Vagina (tissue), 2 donors: ENCODE measurements at regions not wholly inside any gene's neighbourhood (a gene's known extent, or its start where the extent isn't known, plus 50 kb on each side); places are given as distances from the start of the nearest gene placed in this dataset.
"Not testable (repeated sequence)": the region's sequence is repeated elsewhere in the genome, so short reads cannot be mapped to it uniquely, and the experiment has no call there.

Source experiments
- DNase-seq, 2 donors: peaks; one replicate each; pipeline ENCODE4 v3.0.0-alpha.2; 2017; ENCODE audit errors: extremely low spot score in 2 of 2
- H3K27ac ChIP-seq: fragments of 200-600 bp; sonication (generic); one replicate; pipeline ENCODE4 v1.5.1; 2019
- H3K27me3 ChIP-seq: fragments of 200-600 bp; sonication (generic); one replicate; pipeline ENCODE4 v1.5.1; 2019
- H3K36me3 ChIP-seq, 2 donors: fragments of 200-600 bp; sonication (generic); one replicate each; pipeline ENCODE4 v1.5.1; 2017 to 2019
- H3K4me1 ChIP-seq: fragments of 200-600 bp; sonication (generic); one replicate; pipeline ENCODE4 v1.5.1; 2019
- H3K4me3 ChIP-seq, 2 donors: fragments of 200-600 bp; sonication (generic); 1 replicate in 1 of 2; 2 replicates in 1 of 2; pipeline ENCODE4 v1.5.1; 2016 to 2019
- H3K9me3 ChIP-seq: fragments of 200-600 bp; sonication (generic); one replicate; pipeline ENCODE4 v1.5.1; 2019
- POLR2A ChIP-seq, 2 donors: fragments of 450-650 bp; IDR thresholded peaks; one replicate each; pipeline ENCODE4 v1.6.1; 2017; ENCODE audit warnings: antibody characterized with exemption in 2 of 2, mild to moderate bottlenecking in 2 of 2, moderate library complexity in 2 of 2
- POLR2AphosphoS5 ChIP-seq, 2 donors: sonication (generic); formaldehyde crosslinking; IDR thresholded peaks; one replicate each; pipeline ENCODE4 v1.9.0; 2017; ENCODE audit warnings: antibody characterized with exemption in 2 of 2, mild to moderate bottlenecking in 2 of 2, low read depth in 1 of 2; ENCODE audit not compliant: insufficient read depth in 1 of 2
- intact Hi-C: fragments of 100-400 bp; cut with DNase I; formaldehyde crosslinking; loops from one replicate; pipeline ENCODE4 v1.15.1; 2023
- TF ChIP-seq, protein P1 (sequence below), 3 experiments: fragments of 450-650 bp in 2 of 3; fragments of 200-600 bp in 1 of 3; sonication (generic) in 1 of 3; IDR thresholded peaks; one replicate each; pipeline ENCODE4 v1.5.1; 2017 to 2019; ENCODE audit warnings: antibody characterized with exemption in 3 of 3, mild to moderate bottlenecking in 2 of 3, moderate library complexity in 2 of 3

DNA sequence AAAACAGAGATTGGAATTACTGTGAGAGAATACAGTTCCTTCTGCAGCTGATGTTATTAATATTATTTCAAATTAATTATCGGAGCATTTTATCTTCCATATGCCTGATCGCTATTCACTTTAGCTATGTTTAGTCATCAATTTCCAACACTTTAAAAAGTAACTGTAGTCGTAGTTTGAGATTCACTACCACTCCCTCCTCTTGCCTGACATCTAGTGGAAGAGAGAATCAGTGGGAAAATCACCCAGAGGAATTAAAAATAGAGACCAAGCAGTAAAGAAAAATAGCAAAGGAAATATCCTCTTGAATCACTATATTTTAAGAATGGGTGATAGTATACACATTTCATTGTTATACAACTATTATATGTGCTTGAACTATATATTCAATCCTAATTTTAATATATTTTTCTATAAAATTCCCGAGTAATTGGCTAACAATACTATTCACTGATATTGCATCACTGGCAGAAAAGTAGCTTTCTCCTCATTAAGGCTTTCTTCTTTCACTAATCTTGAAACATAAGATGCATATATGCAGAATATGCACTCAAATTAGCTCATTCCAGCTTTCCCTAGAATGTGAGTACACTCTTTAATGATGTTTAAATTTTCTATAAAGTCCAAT, 708.7 kb downstream of the CDH9 start:
- Histone ChIP-seq H3K27me3 (no peaks in the 10 kb centered on the region), H3K36me3 (no peaks in the 10 kb centered on the region), H3K9me3 (no peaks in the 10 kb centered on the region), H3K4me3 (no peak overlapping the region), H3K4me1 (no peaks in the 10 kb centered on the region), H3K27ac (no peak overlapping the region)
- TF ChIP-seq POLR2A (IDR thresholded peaks at IDR 0.05) (no peak), POLR2AphosphoS5 (IDR thresholded peaks at IDR 0.05; ENCODE audit: insufficient read depth in 1 of 2, low read depth in 1 of 2) (no peak)
- TF ChIP-seq, protein P1, sequence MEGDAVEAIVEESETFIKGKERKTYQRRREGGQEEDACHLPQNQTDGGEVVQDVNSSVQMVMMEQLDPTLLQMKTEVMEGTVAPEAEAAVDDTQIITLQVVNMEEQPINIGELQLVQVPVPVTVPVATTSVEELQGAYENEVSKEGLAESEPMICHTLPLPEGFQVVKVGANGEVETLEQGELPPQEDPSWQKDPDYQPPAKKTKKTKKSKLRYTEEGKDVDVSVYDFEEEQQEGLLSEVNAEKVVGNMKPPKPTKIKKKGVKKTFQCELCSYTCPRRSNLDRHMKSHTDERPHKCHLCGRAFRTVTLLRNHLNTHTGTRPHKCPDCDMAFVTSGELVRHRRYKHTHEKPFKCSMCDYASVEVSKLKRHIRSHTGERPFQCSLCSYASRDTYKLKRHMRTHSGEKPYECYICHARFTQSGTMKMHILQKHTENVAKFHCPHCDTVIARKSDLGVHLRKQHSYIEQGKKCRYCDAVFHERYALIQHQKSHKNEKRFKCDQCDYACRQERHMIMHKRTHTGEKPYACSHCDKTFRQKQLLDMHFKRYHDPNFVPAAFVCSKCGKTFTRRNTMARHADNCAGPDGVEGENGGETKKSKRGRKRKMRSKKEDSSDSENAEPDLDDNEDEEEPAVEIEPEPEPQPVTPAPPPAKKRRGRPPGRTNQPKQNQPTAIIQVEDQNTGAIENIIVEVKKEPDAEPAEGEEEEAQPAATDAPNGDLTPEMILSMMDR (IDR thresholded peaks at IDR 0.05) = no peak
- no peak for DNase-seq
- intact Hi-C loops = no loop called here

DNA sequence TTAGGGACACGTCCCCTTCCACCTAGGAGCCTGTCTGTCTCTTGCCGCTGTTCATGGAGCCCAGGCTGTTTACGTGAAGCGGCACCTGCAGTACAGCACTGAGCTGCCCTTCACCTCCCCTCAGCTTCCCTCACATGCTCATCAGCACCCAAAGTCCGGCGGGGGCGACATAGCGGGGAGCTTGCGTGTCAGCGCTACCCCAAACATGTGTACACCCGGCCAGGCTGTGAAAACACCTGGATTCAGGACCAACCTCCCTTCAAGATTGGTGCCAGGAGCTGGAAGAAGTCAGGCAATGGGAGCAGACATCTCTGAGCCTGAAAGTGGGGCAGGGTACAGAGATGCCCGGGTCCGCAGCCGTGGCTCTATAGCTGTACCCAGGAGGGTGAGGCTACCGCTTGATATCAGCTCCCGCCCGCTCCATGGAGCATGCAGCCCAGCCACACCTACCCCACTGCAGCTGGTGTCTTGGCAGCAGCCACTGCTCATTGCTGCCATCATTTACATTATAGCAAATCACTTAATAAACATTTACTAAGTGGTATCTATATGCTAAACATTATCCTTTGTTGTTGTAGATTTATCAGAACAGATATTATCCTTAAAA, 712.1 kb downstream of the CDH9 start:
- Histone ChIP-seq H3K36me3 (no peaks in the 10 kb centered on the region), H3K27me3 (no peaks in the 10 kb centered on the region), H3K4me1 (no peaks in the 10 kb centered on the region), H3K9me3 (no peaks in the 10 kb centered on the region), H3K4me3 (no peak overlapping the region), H3K27ac (no peak overlapping the region)
- TF ChIP-seq, protein P1 (IDR thresholded peaks at IDR 0.05) = no peak
- TF ChIP-seq POLR2AphosphoS5 (IDR thresholded peaks at IDR 0.05; ENCODE audit: insufficient read depth in 1 of 2, low read depth in 1 of 2) (no peak), POLR2A (IDR thresholded peaks at IDR 0.05) (no peak)
- intact Hi-C loops = no loop called here
- no peak for DNase-seq

DNA sequence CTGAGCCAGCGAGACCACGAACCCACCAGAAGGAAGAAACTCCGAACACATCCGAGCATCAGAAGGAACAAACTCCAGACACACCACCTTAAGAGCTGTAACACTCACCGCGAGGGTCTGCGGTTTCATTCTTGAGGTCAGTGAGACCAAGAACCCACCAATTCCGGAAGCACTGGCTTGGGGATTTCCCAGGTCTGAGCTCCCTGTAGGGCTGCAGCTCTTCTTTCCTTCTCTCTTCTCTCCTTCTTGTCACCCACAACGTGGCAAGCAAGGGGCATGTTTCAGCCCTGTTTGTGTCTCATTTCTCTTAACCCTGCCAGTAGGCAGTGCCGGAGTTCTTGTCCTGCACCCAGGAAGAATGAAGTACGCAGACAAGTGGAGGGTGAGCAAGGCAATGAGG, 713.0 kb downstream of the CDH9 start:
- H3K9me3 ChIP-seq, DNase-seq, H3K27me3 ChIP-seq, H3K4me1 ChIP-seq, H3K4me3 ChIP-seq, intact Hi-C loops, H3K36me3 ChIP-seq, H3K27ac ChIP-seq: not testable (repeated sequence)

DNA sequence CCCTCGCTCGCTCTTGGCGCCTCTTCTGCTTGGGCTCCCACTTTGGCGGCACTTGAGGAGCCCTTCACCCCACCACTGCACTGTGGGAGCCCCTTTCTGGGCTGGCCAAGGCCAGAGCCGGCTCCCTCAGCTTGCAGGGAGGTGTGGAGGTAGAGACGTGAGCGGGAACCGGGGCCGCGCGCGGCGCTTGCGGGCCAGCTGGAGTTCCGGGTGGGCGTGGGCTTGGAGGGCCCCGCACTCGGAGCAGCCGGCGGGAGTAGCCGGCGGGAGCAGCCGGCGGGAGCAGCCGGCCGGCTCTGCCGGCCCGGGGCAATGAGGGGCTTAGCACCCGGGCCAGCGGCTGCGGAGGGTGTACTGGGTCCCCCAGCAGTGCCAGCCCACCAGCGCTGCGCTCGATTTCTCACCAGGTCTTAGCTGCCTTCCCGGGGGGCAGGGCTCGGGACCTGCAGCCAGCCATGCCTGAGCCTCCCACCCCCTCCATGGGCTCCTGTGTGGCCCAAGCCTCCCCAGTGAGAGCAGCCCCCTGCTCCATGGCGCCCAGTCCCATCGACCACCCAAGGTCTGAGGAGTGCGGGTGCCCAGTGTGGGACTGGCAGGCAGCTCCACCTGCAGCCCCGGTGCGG, 714.0 kb downstream of the CDH9 start:
- H3K4me3 ChIP-seq, H3K27ac ChIP-seq, intact Hi-C loops, H3K4me1 ChIP-seq, H3K36me3 ChIP-seq, H3K9me3 ChIP-seq, DNase-seq, H3K27me3 ChIP-seq: not testable (repeated sequence)

DNA sequence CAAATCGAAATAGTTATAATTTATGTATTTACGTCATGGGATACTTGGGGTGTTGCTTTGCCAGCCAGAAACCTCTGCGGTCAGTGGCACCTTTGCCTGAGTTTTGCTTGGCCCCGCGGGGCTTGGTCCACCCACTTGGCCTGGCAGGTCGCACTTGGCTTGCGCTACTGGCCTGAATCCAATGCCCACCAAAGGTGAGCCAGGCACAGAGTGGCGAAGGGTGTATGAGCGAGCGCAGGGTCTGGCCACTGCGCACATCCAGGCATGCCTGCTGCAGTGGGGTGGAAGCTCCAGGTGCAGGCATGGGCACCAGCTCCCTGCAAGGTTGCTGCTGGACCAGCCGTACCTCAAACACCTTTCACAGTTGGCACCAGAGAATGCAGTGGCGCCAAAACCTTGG, 714.6 kb downstream of the CDH9 start:
- no peaks in the 10 kb centered on the region for H3K9me3 ChIP-seq
- TF ChIP-seq POLR2AphosphoS5 (IDR thresholded peaks at IDR 0.05; ENCODE audit: insufficient read depth in 1 of 2, low read depth in 1 of 2) (no peak), POLR2A (IDR thresholded peaks at IDR 0.05) (no peak)
- TF ChIP-seq, protein P1 (IDR thresholded peaks at IDR 0.05) = no peak
- H3K4me3 ChIP-seq = no peak overlapping the region
- no peak overlapping the region for H3K27ac ChIP-seq
- H3K4me1 ChIP-seq = no peaks in the 10 kb centered on the region
- intact Hi-C loops = no loop called here
- no peaks in the 10 kb centered on the region for H3K36me3 ChIP-seq
- no peak for DNase-seq
- no peaks in the 10 kb centered on the region for H3K27me3 ChIP-seq

DNA sequence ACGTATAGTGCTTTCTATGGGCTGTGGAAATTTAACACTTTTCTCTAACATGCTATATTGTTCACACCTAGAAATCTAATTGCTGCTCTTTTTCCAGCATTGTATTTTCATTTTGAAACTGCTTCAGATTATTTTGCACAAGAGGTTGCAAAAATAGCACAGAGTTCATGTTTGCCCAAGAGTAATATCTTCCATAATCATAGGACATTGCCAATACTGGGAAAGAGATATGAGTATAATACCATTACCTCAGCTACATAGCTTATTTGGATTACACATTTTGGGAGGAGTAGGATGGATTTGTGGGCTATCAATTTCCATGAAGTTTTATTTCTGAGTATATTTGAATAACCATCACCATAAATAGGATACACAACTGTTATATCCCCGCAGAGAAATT, 717.1 kb downstream of the CDH9 start:
- H3K27me3 ChIP-seq = no peaks in the 10 kb centered on the region
- H3K27ac ChIP-seq = no peak overlapping the region
- intact Hi-C loops = no loop called here
- H3K9me3 ChIP-seq = no peaks in the 10 kb centered on the region
- DNase-seq = no peak
- H3K4me3 ChIP-seq = no peak overlapping the region
- no peaks in the 10 kb centered on the region for H3K36me3 ChIP-seq
- no peaks in the 10 kb centered on the region for H3K4me1 ChIP-seq
- no peak for TF ChIP-seq POLR2AphosphoS5 (IDR thresholded peaks at IDR 0.05; ENCODE audit: insufficient read depth in 1 of 2, low read depth in 1 of 2)
- TF ChIP-seq, protein P1 (IDR thresholded peaks at IDR 0.05) = no peak
- TF ChIP-seq POLR2A (IDR thresholded peaks at IDR 0.05) = no peak
